ENCODE measurements at regions not wholly inside any gene's neighbourhood (a gene's known extent, or its start where the extent isn't known, plus 50 kb on each side); places are given as distances from the start of the nearest gene placed in this dataset.

DNA sequence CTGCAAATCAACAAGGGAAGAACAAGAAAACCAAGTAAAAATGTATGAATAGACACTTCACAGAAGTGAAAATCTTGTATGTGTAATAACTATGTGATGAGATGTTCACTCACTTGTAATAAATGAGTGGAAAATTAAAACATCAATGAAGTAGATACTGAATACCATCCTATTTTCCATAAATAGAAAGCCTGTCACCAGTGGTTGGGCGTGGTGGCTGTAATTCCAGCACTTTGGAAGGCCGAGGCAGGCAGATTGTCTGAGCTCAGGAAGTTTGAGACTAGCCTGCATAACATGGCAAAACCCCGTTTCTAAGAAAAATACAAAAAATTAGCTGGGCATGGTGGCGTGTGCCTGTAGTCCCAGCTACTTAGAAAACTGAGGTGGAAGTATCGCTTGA lies 53.5 kb upstream of the SOD3 start:
- no peaks in the 10 kb centered on the region for H4K20me1 ChIP-seq (ENCODE audit: insufficient read depth, low read length)
- no peak overlapping the region for H3K27ac ChIP-seq (ENCODE audit: low read length)
- H3K9me3 ChIP-seq (replicated peaks; ENCODE audit: insufficient read depth, low read length): no peaks in the 10 kb centered on the region
- no peak overlapping the region for H3K9ac ChIP-seq (ENCODE audit: low read length)
- H3K4me1 ChIP-seq (ENCODE audit: low read length): no peaks in the 10 kb centered on the region
- no peaks in the 10 kb centered on the region for H3K9me2 ChIP-seq (replicated peaks; ENCODE audit: insufficient read depth, low read length)
- no peak for DNase-seq
- H3K27me3 ChIP-seq (replicated peaks; ENCODE audit: insufficient read depth, low read length): no peaks in the 10 kb centered on the region
- no peak overlapping the region for H3K4me3 ChIP-seq (ENCODE audit: low read length)
- H3F3A ChIP-seq (ENCODE audit: insufficient read depth, low read length): no peaks in the 10 kb centered on the region
- H3K79me2 ChIP-seq (ENCODE audit: low read length): no peaks in the 10 kb centered on the region
- H3K4me2 ChIP-seq (ENCODE audit: low read depth, low read length): no peak overlapping the region
- TF ChIP-seq, protein P1, sequence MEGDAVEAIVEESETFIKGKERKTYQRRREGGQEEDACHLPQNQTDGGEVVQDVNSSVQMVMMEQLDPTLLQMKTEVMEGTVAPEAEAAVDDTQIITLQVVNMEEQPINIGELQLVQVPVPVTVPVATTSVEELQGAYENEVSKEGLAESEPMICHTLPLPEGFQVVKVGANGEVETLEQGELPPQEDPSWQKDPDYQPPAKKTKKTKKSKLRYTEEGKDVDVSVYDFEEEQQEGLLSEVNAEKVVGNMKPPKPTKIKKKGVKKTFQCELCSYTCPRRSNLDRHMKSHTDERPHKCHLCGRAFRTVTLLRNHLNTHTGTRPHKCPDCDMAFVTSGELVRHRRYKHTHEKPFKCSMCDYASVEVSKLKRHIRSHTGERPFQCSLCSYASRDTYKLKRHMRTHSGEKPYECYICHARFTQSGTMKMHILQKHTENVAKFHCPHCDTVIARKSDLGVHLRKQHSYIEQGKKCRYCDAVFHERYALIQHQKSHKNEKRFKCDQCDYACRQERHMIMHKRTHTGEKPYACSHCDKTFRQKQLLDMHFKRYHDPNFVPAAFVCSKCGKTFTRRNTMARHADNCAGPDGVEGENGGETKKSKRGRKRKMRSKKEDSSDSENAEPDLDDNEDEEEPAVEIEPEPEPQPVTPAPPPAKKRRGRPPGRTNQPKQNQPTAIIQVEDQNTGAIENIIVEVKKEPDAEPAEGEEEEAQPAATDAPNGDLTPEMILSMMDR (IDR thresholded peaks at IDR 0.05; ENCODE audit: low read length): no peak
- TF ChIP-seq EZH2phosphoT487 (IDR thresholded peaks at IDR 0.05; ENCODE audit: low read length) (no peak), EZH2 (optimal IDR thresholded peaks at IDR 0.05; ENCODE audit: low read depth, low read length) (no peak)
- H2AFZ ChIP-seq (ENCODE audit: low read length): no peak overlapping the region
- H3K36me3 ChIP-seq (replicated peaks; ENCODE audit: insufficient read depth, low read length): no peaks in the 10 kb centered on the region

DNA sequence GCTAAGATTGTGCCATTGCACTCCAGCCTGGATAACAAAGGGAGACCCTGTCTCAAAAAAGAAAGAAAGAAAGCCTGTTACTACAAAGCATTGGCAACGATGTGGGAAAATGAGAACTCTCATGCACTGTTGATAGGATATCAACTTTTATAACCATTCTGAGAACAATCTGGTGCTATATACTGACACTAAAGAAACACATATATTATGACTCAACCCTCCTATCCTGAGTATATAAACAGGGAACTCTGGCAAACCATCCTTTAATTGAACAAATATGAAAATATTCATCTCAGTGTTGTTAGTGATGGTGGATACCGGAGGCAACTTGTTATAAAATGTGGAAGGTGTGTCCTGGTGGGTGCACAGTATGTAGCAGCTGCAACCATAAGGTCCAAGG lies 53.0 kb upstream of the SOD3 start:
- no peak for TF ChIP-seq EZH2 (optimal IDR thresholded peaks at IDR 0.05; ENCODE audit: low read depth, low read length)
- TF ChIP-seq, protein P1 (IDR thresholded peaks at IDR 0.05; ENCODE audit: low read length): no peak
- no peak for TF ChIP-seq EZH2phosphoT487 (IDR thresholded peaks at IDR 0.05; ENCODE audit: low read length)
- no peaks in the 10 kb centered on the region for H3K4me1 ChIP-seq (ENCODE audit: low read length)
- no peak overlapping the region for H3K27ac ChIP-seq (ENCODE audit: low read length)
- no peaks in the 10 kb centered on the region for H3K9me2 ChIP-seq (replicated peaks; ENCODE audit: insufficient read depth, low read length)
- H3K4me2 ChIP-seq (ENCODE audit: low read depth, low read length): no peak overlapping the region
- no peak overlapping the region for H3K4me3 ChIP-seq (ENCODE audit: low read length)
- no peaks in the 10 kb centered on the region for H3K9me3 ChIP-seq (replicated peaks; ENCODE audit: insufficient read depth, low read length)
- no peaks in the 10 kb centered on the region for H4K20me1 ChIP-seq (ENCODE audit: insufficient read depth, low read length)
- H3F3A ChIP-seq (ENCODE audit: insufficient read depth, low read length): no peaks in the 10 kb centered on the region
- no peaks in the 10 kb centered on the region for H3K36me3 ChIP-seq (replicated peaks; ENCODE audit: insufficient read depth, low read length)
- H3K9ac ChIP-seq (ENCODE audit: low read length): no peak overlapping the region
- DNase-seq: no peak
- no peaks in the 10 kb centered on the region for H3K79me2 ChIP-seq (ENCODE audit: low read length)
- no peak overlapping the region for H2AFZ ChIP-seq (ENCODE audit: low read length)
- H3K27me3 ChIP-seq (replicated peaks; ENCODE audit: insufficient read depth, low read length): no peaks in the 10 kb centered on the region

DNA sequence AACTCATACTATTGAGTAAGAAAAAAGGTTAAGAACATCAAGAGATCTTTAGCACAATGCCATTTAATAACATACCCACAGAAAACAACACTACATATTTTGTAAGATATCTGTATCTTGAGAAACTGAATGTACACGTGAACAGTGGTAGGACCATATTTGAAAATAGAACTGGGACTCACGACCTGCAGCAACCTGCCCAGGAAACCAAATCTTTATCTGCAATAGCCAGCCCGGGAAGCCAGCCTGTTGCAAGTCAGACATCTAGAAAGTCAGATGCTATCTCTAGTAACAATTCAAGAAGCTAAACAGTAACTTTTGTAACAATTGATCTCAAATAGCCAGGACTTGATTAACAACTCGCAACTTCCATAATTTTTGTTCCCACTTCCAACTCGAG lies 52.6 kb upstream of the SOD3 start:
- Histone ChIP-seq H3K9ac (ENCODE audit: low read length) (no peak overlapping the region), H3K27me3 (replicated peaks; ENCODE audit: insufficient read depth, low read length) (no peaks in the 10 kb centered on the region), H3K4me1 (ENCODE audit: low read length) (no peaks in the 10 kb centered on the region), H3K4me2 (ENCODE audit: low read depth, low read length) (no peak overlapping the region), H3K9me3 (replicated peaks; ENCODE audit: insufficient read depth, low read length) (no peaks in the 10 kb centered on the region), H3K27ac (ENCODE audit: low read length) (no peak overlapping the region), H3K4me3 (ENCODE audit: low read length) (no peak overlapping the region), H3F3A (ENCODE audit: insufficient read depth, low read length) (no peaks in the 10 kb centered on the region), H3K9me2 (replicated peaks; ENCODE audit: insufficient read depth, low read length) (no peaks in the 10 kb centered on the region), H4K20me1 (ENCODE audit: insufficient read depth, low read length) (no peaks in the 10 kb centered on the region), H2AFZ (ENCODE audit: low read length) (no peak overlapping the region), H3K79me2 (ENCODE audit: low read length) (no peaks in the 10 kb centered on the region), H3K36me3 (replicated peaks; ENCODE audit: insufficient read depth, low read length) (no peaks in the 10 kb centered on the region)
- DNase-seq: no peak
- TF ChIP-seq, protein P1 (IDR thresholded peaks at IDR 0.05; ENCODE audit: low read length): no peak

DNA sequence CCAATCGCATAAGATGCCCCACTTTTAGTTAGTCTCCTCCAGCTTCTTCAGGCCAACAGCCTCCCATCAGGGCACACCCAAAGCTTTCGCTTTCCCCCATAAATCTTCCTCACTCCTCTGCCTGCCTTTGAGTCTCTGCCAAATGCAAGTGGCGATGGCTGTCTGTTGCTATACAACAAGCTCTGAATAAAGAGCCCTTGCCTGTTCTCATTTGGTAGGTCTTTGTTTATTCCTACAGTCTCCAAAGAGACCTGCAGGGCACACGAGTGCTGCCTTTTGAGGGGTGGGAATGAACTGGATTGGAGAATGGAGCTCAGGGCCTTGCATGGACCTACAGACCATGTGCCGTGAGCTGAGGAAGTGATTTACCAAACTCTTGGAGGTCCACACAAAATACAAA lies 52.2 kb upstream of the SOD3 start:
- Histone ChIP-seq H3K4me2 (ENCODE audit: low read depth, low read length) (no peak overlapping the region), H3K9me3 (replicated peaks; ENCODE audit: insufficient read depth, low read length) (no peaks in the 10 kb centered on the region), H3K27ac (ENCODE audit: low read length) (no peak overlapping the region), H3K36me3 (replicated peaks; ENCODE audit: insufficient read depth, low read length) (no peaks in the 10 kb centered on the region), H3K4me3 (ENCODE audit: low read length) (no peak overlapping the region), H3K4me1 (ENCODE audit: low read length) (no peaks in the 10 kb centered on the region), H3K79me2 (ENCODE audit: low read length) (no peaks in the 10 kb centered on the region), H3K9me2 (replicated peaks; ENCODE audit: insufficient read depth, low read length) (no peaks in the 10 kb centered on the region), H3K27me3 (replicated peaks; ENCODE audit: insufficient read depth, low read length) (no peaks in the 10 kb centered on the region), H4K20me1 (ENCODE audit: insufficient read depth, low read length) (no peaks in the 10 kb centered on the region), H3K9ac (ENCODE audit: low read length) (no peak overlapping the region), H2AFZ (ENCODE audit: low read length) (no peak overlapping the region), H3F3A (ENCODE audit: insufficient read depth, low read length) (no peaks in the 10 kb centered on the region)
- DNase-seq: no peak
- TF ChIP-seq EZH2 (optimal IDR thresholded peaks at IDR 0.05; ENCODE audit: low read depth, low read length) (no peak), EZH2phosphoT487 (IDR thresholded peaks at IDR 0.05; ENCODE audit: low read length) (no peak)
- TF ChIP-seq, protein P1 (IDR thresholded peaks at IDR 0.05; ENCODE audit: low read length): no peak
